NCI-H2227 (cell line): ENCODE measurements at regions not wholly inside any gene's neighbourhood (a gene's known extent, or its start where the extent isn't known, plus 50 kb on each side); places are given as distances from the start of the nearest gene placed in this dataset.

ENCODE experiments used
- DNase-seq: peaks from one replicate; lab custom pipeline; 2025; ENCODE audit not compliant: unreplicated experiment; lab: John Stamatoyannopoulos, UW

DNA sequence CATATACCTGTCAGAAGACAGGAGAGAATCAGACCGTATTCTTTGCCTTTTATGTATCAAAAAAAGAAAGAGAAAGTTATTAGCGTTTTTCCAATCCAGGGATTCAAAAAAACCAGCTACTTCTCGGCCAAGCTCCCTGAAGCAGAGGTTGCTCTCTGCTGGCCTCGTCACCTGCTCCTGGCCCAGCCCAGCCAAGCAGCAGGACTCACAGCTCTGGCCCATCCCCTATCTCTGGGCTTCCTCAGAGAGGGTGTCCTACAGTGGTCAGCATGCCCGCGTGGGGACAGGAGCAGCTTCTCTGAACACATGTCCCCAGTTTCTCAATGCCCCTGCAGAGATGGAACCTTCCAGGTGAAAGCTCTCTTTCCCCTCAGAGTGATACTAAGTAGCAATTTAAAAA lies 209.0 kb downstream of the URI1 start:
- DNase-seq, result no peak

DNA sequence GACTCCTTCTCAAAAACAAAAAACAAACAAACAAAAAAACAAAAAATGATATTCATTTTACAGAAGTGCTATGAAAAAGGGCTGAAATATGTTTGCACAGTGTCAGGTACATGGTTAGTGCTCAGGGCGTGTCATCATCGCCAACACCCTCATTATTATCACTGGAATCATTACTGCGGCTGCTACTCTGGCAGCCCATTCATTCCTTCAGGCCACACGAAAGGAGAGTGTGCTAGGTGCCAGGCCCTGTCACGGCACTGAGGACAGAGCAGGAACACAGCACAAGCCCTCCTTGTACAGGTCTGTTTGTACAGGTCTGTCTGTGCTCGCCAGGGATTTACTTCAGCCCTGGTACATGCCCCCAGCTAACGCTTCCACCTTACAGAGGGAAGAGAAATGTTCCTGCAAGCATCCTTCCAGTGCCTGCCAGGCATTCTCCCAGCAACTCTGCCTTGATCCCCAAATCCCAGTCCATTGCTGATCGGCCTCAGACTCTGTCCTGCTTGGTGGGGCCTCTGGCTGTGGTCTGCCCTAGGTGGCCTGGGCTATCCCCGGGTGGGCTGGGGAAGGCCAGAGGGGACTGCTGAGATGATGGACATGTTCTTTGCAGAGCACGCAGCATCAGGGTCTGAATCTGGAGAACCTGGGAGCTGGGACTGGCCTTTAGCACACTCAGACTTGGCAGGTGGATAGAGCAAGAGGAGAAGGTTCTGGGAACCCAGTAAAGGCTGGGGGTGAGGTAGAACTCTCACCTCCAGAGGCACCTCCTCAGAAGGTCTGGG lies 210.7 kb downstream of the URI1 start:
- DNase-seq, result no peak

DNA sequence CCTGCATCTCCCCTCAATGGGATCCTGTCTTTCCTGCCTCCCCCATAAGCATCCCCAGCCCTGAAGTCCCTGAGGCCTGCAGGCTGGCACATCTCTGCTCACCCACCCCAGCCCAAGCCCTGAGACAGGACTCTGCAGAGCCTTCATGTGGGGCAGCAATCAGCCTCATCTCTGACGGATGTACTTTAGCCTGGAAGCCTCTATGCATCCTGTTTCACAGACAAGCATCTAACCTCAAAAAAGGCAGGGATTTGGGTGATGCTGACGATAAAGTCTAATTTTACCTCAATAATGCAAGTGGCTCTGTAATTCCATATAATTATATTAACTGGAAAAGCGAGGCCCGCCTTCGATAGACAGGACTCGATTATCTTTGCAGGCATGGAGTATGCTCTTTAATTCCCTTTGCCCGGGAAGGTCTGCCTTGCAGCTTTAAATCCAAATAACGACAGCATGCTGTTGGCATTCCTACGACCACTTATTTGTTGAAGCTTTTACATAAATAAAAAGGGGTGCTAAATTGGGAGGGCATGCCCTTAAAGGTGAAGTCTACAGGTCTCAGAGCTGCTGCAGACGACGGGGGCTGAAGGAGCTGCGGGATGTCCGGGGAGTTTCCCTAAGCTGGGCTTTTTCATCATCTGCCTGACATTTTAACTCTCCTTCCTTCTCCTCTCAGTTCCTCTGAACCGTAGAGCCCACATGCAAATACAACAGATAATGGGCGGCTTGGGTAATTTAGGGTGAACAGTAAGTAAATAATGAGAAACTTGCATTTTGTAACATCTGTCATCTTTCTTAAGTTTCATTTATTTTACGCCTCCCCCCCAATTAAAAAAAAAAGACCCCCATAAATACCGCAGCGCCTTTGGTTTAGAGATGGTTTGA lies 211.5 kb downstream of the URI1 start:
- DNase-seq, result no peak

DNA sequence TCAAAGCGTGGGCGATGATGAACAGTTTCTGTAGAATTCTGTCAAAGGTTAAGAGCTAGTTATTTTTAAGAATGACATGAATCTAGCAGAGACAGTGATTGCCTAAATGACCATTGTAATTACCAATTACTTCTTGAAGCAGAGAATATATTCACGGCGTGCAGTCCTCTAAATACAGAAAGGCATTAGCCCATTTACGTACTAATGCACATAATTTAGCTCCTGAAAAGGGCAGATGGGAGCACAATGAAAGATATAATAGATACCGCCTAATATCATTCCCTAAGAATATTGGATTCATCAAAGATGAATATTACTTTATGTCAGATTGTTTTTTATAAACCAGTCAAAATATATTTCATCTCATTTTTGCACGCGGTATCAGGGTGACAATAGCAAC lies 212.4 kb downstream of the URI1 start:
- no peak for DNase-seq

DNA sequence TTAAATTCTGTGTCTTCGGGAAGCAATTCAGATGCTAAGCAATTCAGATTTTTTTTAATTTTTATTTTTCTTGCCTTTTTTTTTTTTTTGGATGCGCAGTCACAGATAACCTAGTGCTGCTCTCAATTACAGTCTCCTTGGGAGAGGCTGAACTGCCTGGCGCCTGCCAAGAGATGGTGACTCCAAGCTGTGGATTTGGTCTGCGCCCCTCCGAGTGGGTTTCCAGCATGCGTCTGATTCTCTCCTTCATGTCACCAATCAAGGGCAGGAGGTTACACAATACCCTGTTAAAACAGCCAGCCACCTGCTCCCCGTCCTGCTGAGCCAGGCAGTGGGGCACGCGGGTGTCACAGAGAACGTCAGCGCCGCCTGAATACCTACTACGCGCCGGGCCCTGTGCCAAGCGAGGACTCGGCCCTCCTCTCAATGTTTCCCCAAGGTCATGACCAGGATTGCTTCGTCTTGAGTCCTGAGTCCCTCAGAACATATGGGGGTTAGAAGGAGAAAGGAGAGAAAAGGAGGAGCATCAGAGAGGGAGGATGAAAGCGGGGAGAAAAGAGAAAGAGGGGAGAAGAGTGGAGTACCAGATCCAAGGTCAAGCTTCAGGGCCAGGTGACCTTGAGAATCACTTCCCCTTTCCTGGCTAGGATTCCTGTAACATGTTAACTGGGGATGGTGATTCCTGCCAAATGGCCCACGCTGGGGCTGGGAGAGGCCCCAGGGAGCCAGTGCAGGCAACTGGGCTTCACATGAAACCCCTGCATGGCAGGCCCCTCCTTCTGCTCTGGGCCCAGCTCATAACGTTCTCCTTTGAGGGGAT lies 213.6 kb downstream of the URI1 start:
- DNase-seq, result no peak

DNA sequence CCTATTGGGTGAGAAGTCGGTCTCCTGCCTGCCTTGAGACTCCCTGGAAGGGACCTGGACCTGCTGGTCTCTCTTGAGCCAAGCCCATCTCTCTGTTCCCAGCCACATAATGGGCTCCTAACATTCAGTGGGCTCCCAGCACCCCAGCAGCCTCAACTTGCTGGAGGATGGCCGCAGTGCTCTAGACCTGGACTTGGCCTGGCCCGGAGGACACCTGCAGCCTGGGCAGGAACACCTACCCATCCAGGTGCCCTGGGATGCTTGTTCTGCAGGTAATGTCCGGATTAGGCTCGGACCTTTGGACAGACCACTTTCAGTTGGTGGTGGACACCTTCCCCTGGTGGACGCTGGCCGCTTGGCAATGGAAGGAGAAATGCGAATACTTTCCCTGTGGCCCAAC lies 214.6 kb downstream of the URI1 start:
- DNase-seq, result no peak

DNA sequence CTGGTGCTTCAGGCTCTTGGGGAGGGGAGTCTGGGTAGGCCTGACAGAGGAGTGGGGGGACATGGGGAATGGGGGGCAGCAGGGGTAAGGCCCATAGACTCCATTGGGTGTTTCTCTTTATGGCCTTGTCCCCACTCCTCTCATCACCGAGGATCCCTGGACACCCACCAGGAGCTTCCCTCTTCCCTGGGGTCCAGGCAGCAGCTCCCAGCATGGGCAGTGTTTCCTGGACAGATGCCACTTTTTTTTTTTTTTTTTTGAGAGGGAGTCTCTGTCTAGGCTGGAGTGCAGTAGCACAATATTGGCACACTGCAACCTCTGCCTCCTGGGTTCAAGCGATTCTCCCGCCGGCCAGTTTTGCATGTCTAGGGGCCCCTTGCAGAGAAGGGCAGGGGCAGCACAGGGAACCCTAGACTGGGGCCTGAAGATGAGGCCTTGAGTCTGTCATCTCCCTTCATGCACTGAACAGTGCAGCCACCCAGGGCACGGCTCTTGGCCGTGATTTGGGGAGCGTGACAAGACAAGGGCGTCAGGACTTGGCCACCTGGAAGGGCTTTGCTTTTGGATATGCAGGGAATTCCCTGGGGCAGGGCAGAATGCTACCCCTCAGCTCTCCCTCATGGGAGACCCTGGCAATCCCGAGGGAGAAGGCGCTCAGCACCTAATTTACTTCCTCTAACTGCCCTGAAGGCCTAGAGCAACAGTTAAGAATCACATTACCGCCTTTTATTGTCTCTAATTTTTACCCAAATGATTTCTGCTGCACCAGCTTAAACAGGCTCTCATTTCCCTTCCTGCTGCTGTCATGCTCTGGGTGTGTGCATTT lies 213.9 kb upstream of the ZNF536 start:
- no peak for DNase-seq

DNA sequence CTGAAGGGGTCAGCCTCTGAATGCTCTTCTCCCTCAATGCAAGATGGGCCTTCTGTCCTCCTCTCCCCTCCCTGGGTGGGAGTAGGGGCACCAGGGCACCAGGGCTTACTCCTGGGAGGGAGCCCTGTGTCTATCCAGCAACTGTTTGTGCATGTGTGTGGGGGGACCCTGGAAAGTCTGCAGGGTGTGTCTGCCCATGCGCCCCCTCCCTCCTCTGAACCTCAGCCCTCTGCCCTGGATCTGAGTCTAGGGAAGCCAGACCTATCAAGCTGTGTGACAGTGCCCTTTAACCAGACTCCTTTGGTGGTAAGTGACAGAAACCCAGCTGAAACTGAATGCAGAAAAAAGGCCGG lies 213.3 kb upstream of the ZNF536 start:
- no peak for DNase-seq

DNA sequence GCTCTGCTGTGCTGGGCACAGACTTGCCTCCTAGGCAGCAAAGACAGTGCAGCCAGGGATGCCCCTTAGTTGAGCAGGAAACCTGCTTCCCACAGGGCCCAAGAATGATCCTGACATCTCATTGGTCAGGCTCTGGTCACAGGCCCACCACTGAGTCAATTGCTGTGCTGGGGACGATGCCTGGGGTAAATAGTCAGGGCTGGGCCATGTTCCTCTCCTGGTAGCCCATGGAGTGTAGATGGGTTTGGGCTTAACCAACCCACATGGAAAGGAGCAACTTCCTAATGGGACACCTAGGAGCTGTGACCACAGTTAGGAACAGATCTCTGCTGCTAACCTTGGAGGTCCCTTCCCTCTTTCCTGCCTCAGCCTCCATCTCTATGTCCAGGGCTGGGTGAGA lies 212.5 kb upstream of the ZNF536 start:
- no peak for DNase-seq

DNA sequence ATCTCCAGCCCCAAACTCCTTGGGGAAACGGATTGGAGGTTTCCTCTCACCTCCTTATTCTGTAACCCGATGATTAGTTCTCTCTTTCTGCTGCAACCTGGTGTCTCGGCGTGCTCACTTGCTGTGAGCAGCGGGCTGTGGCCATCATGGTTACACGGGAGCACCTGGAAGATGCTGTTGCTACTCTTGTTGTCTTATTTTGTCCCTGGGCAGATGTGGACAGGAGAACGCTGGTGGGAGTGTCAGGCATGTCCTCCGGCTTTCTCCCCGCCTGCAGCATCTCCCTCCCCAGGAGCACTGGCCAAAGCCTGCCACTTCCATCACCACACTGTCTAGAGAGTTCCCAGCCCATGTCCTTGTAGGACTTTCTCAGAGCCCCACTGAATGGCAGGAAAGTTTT lies 211.8 kb upstream of the ZNF536 start:
- no peak for DNase-seq

DNA sequence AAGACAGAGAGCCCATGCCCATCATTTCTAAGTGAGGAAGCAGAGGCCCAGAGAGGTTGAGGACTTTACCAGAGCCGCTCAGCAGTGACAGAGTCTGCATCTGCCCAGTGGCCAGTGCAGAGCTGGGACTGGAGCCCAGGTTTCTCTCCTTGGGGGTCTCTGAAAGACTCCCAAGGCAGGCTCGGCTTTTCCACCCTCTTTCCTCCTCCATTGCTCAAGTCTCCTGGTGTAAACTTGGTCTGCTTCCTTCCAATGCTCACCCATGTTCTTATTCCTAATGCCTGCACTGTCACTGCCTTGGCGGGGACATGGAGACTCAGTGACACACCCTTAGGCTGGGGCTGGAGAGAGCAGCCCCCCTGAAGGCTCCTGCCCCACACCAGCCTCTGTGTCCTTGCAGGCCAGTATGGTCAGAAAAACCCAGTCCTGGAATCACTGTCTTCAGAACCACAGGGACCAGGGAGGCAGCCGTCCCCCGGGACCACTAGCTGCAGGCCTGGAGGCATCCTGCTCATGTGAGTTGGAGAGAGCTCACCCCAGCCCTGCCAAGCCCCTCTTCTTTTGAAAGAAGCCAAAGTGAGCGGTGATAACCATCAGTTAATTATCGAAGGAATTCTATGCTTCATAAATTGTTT lies 211.0 kb upstream of the ZNF536 start:
- DNase-seq, result no peak

DNA sequence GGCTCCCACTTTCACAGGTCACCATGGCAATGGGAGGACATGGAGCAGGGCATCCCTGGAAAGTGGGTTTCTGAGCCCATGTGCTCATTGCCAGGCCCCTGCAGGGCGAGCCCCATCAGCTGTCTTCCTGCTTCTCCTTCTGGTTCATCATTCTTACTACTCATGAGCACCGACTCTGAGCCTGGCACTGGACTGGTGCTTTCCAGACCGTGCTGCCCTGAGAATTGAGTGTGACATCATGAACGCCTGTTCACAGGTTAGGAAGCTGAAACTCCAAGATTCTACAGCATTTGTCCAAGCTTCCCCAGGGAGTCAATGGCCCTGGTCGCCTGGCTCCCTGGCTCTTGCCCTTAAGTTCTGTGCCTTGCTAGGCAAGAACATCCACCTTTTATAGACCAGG lies 210.4 kb upstream of the ZNF536 start:
- DNase-seq, result no peak

DNA sequence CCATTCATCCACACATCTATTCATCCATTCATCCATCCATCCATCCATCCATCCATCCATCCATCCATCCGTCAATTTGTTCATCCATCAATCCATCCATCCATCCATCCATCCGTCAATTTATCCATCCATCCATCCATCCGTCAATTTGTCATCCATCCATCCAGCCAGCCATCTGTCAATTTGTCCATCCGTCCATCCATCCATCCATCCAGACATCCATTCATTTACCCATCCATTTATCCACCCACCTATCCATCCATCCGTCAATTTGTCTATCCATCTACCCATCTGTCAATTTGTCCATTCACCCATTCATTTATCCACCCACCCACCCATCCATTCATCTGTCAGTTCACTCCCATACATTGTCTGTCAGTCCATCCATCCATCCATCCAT lies 209.5 kb upstream of the ZNF536 start:
- no peak for DNase-seq

DNA sequence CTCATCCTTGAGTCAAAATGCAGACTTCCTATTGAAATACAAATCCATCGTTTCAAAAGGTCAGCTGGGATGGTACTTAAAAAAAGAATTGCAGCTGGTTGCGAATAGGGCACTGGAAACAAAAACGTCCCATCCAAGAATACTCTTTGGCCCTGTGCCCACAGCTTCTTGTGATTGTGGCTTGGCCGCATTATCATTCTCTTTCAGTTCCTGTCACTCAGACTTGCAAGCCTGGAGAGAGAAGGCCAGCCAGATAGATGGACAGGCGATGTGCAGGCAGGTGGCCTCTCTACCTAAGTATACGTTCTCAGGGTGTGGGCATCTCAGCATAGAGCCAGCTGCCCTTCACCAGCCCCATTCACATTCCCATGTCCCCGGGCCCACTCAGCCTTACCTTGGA lies 208.5 kb upstream of the ZNF536 start:
- DNase-seq, result no peak

DNA sequence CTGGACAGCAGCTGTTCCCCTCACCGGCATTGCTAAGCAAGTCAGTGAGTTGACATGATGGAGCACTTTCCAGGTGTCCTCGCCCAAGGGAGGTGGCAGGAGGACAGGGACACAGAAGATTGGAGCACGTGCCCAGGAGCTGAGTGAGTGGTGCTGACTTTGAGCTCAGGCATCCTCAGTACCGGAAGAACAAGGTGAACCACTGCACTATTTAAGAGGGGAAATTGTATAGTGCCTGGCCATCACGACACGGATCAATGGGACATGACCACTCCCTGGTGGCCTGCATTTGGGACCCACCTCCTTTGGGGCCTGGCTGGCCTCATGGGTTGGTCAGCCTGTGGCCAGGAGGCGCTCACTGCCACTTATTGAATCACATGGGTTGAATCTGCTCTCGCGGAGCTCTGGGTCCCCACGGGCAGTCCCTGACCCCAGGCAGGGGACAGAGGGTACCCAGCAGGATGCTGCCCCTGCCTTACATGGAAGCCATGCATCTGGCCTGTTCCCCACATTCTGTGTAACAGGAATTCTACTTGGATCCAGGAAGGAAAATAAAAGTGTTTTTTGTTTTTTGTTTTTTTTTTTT lies 206.9 kb upstream of the ZNF536 start:
- no peak for DNase-seq

DNA sequence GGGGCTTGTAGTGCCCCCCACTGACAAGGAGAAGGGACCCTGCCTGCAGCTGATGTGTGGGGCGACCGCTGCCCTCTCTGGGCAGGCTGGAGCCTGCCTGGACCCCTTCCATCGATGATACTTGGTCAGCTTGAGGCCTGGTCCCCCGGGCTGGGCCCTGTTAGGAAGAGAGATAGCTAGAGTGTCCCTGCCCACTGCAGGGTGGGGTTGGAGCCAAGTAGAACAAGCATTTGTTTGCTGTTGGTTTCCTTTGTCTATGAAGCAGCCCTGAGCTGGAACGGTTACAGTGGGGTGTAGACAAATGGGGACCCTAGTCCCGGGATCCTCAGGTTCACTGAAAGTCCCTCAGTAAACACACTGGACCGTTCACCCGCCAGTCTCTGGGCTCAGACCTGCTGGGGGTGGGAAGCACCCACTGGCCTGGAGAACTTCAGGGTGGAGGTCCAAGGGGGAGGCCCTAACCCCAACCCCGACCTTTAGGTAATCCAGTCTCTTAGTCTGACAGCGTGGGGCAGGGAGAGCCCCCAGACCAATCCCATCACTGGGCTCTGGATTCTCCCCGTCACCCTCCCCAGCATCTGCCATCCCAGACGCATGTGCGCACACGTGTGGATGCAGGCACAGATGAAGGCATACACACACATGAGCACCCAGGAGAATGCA lies 204.8 kb upstream of the ZNF536 start:
- no peak for DNase-seq

DNA sequence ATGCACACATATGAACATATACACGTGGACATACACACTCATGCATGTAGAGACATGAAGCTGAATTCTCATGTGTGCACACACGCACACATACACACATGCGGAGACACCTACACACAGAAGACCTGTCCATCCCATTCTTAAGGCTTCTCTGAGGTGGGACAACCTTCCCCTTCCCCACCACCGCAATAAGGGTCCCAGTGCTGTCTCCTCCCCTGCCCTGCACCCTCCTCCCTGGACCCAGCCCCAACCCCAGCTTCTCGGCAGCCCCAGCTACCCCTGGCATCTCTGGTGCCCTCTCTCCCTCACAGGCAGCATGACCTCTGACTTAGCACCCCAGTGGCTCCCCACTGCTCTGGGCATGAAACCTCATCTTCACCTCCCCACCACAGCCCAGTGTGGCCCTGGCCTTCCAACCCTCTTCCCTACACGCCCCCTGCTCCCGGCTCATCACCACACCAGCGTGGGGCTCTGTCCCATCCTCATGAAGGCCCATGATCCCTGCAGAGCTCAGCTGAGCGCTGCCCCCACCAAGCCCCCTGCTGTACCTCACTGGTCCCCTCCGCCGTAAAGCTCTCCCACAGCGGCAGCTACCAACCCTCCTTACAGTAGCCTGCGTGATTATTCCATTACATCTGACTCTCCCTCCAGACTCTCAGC lies 204.1 kb upstream of the ZNF536 start:
- no peak for DNase-seq

DNA sequence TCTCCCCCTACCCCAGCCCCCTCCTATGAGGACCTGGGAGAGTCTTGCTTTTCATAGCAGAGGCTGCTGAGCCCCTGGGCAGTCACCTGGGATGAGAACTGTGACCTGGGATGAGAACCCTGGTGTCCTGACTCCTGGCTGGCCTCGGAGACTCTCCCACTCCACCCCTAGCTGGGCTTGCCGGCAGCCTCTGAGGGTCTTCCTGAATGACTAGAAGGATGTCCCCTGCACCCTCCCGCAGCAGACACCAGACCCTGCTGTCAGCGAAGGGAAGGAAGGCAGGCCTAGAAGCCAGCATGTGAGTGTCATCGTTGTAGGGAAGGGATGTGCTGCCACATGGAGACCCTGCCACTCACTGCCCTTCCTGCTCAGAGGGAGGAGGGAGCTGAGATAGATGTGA lies 203.4 kb upstream of the ZNF536 start:
- no peak for DNase-seq
